NCI-H460 (cell line): ENCODE measurements at regions not wholly inside any gene's neighbourhood (a gene's known extent, or its start where the extent isn't known, plus 50 kb on each side); places are given as distances from the start of the nearest gene placed in this dataset.

Experiments
- DNase-seq: peaks from one replicate; pipeline ENCODE4 v3.0.0-alpha.2; 2016; ENCODE audit warnings: low read depth; ENCODE audit errors: extremely low read depth

- DNase-seq, result no peak
Observed at GRCh38 chr9:106677830-106678229, 185.1 kb upstream of the ZNF462 start.

GRCh38 chr9:106678273-106678672, 184.7 kb upstream of the ZNF462 start:
- DNase-seq, result no peak

- no peak for DNase-seq
Observed at GRCh38 chr9:106682420-106682819, 180.5 kb upstream of the ZNF462 start.

- no peak for DNase-seq
Observed at GRCh38 chr9:106683454-106683853, 179.5 kb upstream of the ZNF462 start.

- no peak for DNase-seq
Observed at GRCh38 chr9:106684940-106685695, 177.8 kb upstream of the ZNF462 start.

GRCh38 chr9:106689089-106689488, 173.9 kb upstream of the ZNF462 start:
- DNase-seq, result no peak

- DNase-seq, result no peak
Observed at GRCh38 chr9:106691627-106692026, 171.3 kb upstream of the ZNF462 start.

GRCh38 chr9:106693558-106693957, 169.4 kb upstream of the ZNF462 start:
- DNase-seq, result no peak

GRCh38 chr9:106696804-106697203, 166.2 kb upstream of the ZNF462 start:
- DNase-seq, result no peak

- DNase-seq, result no peak
Observed at GRCh38 chr9:106697390-106697749, 165.6 kb upstream of the ZNF462 start.

GRCh38 chr9:106697750-106698502, 165.0 kb upstream of the ZNF462 start:
- peak; percentile 15 for DNase-seq

- DNase-seq, result no peak
Observed at GRCh38 chr9:106700676-106701075, 162.3 kb upstream of the ZNF462 start.

GRCh38 chr9:106701611-106702010, 161.4 kb upstream of the ZNF462 start:
- DNase-seq, result no peak

GRCh38 chr9:106704056-106704615, 158.8 kb upstream of the ZNF462 start:
- no peak for DNase-seq

GRCh38 chr9:106707291-106707690, 155.7 kb upstream of the ZNF462 start:
- DNase-seq, result no peak

- no peak for DNase-seq
Observed at GRCh38 chr9:106707738-106708474, 155.1 kb upstream of the ZNF462 start.

GRCh38 chr9:106708475-106709146, 154.4 kb upstream of the ZNF462 start:
- DNase-seq, result no peak

- no peak for DNase-seq
Observed at GRCh38 chr9:106712279-106712678, 150.7 kb upstream of the ZNF462 start.

- no peak for DNase-seq
Observed at GRCh38 chr9:106713206-106713605, 149.8 kb upstream of the ZNF462 start.

GRCh38 chr9:106716820-106717219, 146.1 kb upstream of the ZNF462 start:
- no peak for DNase-seq

- no peak for DNase-seq
Observed at GRCh38 chr9:106717686-106718085, 145.3 kb upstream of the ZNF462 start.
